GM10847 (cell line): ENCODE measurements at regions not wholly inside any gene's neighbourhood (a gene's known extent, or its start where the extent isn't known, plus 50 kb on each side); places are given as distances from the start of the nearest gene placed in this dataset.

Experiments
- POLR2A ChIP-seq: IDR thresholded peaks from 2 replicates; pipeline ENCODE4 v1.6.1; 2011; ENCODE audit not compliant: insufficient read length; ENCODE audit errors: extremely low read depth

DNA sequence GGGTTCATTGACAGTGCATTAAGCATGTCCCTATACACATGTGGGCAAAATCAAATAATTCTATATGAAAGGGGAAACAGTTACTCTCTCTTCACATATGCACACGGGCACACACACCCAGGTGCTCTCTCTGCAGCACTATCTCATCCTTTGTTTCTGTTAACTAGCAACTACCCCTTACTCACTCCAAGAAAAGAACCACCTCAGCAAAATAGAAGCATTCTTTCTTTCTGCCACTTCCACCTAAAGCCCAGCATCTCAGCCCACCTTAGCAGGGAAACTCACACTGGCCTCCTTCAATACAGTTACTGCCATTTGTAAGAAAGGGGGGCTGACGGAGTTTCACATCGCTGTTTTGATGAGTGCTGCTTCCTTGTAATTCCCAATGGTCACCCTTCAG is 216.3 kb upstream of the ID2 start:
- no peak for TF ChIP-seq POLR2A

DNA sequence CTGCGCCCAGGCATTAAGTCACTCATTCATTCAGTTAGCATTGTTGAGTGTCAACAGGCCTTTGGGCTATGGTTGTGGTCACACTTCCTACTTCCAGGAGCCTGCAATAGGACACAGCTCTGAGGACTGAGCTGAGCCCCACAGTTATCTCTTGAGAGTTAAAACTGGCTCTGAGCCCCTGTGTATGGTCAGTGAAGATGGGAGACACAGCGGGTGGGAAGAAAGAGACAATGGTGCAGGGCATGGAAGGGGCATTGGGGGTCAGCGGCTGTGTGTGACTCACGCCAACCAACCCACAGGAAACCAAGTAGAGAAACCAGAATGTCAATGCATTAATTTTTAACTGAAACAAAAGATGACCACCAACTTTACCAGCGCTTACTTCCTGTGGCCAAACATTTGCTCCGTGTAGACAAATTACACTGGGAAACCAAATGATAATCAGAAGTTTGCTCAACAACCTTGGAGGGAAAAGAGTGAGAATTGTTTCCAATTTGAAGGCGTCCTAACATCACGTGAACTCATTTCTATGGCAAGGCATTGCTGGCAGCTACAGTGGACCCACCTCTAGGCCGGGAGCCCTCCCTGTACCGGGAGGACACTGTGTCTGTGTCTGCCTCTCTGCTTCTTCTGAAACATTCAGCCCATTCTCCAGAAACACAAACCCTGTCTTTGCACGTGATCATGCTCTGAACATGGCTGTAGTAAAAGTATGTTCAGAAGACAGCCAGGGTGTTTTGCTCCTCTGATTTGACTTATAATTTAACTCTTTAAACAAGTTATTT is 212.0 kb upstream of the ID2 start:
- no peak for TF ChIP-seq POLR2A

DNA sequence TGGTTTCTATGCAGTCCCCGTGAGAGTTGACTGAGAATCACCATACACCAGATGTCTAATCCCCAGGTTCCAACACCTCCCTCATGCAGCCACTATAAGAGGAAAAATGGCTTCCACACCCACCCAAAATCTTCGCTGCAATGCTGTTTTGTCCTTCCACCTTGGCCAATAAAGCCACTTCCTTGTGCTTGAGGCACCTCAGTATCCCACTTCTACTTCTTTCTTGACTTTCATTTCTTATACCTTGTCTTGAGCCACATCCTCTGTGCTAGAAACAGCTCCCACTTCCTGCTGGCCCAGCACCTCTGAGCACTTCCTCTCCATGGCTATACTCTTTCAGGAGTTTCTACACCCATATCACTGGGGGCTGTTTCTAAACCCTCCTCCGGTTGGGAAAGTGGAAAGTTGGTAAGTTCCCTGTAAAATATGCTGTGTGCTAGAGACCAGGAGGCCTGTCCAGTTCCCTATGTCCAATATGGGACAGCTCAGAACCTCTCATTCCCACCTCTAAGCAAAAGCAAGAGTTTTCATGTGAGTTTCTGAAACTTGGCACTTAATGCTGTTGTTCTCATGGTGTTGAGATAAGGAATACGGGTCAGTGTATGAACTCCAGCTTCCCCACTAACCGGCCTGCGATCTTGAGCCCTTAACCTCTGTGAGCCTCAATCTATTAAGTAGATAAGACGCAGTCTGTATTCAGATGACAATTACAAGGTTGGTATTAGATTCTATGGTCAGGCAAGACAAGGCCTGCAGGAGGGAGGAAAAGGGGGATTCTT is 209.1 kb upstream of the ID2 start:
- TF ChIP-seq POLR2A = no peak

DNA sequence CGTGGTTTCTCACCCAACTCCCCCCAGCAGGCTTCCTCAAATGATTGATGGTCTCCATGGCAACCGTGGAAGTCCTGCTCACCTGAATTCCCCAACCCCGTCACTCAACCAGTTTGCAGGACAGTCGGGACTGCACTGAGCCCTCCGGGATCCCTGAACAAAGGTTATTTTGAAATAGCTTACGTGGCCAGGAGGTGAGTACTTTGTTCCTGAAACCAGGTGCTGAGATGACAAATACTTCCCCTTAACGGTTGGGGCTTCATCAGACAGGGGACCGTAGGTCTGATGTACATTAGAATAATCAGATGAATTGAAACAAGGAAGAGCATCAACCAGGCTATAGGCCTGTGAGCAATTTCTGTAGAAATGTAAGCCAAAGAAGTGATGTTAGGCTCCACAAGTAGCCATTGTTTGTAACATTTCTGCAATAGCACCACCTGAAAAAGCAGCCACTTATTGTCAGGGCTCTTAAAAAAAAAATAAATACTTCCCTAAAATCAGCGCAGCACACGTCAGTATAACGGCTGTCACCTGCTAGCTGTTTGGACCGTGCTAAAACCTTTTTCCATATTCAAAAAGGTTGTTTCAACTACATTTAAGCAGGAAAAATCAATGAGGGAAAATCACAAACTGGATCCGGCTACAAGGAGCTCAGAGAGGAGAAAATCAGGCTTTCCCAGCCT is 206.4 kb upstream of the ID2 start:
- no peak for TF ChIP-seq POLR2A

DNA sequence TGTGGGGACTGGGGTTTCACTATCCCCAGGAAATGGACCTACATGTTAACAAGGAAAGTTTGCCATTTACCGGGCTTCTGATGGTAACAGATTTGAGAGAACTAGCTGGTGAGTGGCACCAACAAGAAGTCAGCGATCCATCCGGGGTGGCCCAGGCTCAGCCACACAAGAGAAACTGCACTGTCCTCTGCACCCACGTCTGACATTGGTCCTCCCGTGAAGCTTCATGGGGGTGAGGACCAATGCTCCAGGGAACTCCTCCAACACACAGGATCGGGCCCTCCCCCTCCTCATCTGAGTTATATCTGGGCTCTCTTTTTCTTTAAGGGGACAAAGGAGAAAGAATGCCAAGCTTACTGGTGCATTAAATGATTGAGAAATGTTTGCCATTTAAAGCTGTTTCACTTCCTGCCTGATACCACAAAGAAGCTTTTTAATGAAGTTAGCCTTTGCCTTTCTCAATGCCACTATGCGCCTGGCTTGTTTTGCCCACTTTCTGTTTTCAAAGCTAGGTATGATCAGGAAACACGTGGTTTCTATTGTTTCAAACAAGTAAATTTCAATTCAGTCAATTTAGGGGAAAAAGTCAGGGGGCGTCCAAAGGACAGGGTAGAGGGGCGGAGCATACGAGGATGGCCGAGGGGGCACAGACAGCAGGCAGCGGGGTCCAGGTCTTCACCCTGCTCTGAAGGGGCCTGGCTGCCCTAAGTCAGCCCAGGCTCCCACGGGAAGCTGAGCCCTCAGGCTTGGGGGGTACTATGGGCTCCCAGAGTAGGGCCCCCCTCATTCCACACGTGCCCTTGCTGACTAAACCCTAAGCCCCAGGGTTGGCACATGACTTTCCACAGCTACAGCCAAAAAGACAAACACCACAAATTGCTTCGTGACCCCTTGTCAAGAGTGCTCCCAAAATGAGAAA is 204.0 kb upstream of the ID2 start:
- TF ChIP-seq POLR2A = no peak

DNA sequence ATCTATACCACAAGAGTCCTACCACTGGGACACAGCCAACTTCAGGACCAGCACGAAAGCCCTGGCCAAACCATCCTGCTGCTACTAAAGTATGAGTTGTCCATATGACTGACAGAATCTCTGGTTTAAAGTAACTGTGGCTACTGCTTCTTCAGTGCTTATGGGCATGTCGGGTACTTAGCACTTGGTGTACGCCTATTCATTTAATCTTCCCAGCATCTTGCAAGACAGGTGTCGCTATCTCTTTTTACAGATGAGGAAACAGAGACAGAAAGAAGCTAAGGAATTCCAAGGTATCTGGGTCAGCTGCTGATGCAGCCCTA is 203.4 kb upstream of the ID2 start:
- TF ChIP-seq POLR2A = no peak

DNA sequence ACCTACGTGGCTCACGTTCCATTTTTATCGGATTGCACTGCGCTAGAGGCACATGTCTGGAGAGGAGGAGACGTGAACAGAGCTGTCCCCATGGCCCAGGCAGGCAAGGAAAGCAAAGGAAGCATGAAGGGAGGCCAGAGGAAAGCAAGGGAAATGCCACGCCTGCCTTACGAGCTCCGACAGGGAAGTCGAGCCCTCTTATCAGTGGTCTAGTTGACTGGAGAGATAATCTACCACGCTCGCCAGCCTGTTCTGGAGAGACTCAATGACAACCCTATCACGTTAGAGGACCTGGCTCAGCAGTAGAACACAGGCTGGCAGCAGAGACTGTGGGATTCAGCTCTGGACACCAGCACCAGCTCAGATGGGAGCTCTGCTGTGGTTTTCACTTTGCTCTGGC is 202.6 kb upstream of the ID2 start:
- no peak for TF ChIP-seq POLR2A

DNA sequence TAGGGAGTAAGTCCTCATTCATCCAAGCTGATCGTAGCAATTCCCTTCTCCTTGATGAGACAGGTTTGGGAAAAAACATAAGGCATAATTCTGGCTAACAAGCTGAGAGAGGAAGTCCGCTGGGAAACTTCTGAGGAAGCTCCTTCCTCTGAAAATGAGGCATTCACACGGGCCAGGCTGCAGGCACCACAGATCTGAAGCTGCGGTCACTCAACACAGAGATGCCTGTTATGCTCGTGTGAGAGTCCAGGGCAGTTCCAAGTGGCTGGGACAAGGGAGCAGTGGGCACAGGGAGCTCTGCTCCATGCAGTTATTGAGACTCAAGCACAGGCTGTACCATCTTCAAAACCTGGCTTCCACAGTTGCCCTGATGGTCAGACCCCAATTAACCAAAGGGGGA is 200.9 kb upstream of the ID2 start:
- TF ChIP-seq POLR2A = no peak

DNA sequence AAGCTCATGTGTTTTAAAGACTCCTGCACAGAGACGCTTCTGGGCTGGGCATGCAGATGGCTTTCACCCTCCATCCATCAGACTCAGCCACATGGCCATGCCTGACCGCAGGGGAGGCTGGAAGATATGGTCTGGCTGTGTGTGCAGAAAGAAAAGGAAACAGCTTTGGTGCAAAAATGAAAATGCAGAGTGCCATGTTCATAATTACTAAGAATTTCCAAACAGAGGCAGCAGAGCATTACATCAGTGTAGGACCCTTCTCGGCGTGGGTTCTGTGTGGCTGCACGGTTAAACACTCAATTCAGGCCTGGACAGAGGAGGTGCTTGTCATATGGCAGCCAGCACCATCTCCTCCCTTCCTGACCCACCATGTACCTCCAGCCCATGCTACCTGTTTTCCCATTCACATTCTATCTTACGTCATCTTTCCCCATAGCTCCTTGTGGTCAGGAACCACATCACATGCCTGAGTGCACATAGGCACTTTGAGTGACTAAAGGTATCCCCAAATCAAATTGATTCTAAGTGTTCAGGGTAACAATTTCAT is 200.3 kb upstream of the ID2 start:
- TF ChIP-seq POLR2A = no peak

DNA sequence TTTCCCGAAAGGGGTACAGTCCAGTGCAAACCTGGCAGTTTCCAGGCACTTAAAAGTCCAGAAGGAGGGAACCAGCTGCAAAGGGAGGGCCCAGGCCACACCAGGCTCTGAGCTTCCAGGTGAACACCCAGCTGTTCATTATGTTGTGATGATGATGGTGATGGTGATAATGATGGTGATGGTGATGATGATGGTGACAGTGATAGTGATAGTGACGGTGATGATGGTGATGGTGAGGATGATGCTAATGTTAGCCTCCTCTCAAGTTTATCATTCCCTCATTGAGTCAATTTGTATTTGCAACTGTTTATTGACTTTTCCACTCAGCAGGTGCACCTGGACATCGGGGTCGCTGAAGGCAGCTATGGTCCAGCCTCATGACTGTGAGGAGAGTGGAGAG is 199.4 kb upstream of the ID2 start:
- TF ChIP-seq POLR2A = no peak

DNA sequence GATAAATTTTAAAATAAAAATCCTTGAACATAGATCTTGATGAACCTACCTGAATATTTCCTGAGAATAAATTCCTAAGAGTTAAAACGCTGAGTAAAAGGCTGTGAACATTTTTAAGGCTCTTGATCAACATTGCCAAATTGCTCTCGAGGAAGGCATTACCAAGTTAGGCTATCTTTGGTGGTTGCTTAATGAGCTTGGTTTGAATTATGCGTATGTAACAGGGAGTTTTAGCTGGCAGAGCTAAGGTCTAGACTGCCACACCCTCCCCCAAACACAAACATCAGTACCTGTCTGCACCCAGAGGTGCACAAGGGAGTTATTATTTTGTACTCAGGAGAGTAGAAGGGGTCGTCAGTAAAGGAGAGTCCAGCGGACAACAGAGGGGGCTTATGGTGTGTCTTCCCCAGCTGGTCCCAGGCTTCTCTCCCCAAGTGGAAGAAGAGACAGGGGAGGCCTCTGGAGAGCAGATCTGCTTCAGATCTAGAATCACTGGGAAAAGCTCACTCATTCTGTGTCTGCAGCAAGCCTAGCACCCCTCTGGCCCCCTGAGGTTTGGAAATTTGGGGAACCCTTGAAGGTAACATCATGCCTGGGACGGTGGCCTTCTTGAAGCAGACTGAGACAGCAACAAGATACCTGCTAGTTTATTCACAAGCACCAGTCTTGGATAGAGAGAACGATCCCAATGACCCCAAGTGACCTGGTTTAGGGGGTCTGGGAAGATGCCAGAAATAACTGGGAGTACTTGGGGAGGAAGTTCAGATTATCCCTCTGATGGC is 197.2 kb upstream of the ID2 start:
- TF ChIP-seq POLR2A = no peak

DNA sequence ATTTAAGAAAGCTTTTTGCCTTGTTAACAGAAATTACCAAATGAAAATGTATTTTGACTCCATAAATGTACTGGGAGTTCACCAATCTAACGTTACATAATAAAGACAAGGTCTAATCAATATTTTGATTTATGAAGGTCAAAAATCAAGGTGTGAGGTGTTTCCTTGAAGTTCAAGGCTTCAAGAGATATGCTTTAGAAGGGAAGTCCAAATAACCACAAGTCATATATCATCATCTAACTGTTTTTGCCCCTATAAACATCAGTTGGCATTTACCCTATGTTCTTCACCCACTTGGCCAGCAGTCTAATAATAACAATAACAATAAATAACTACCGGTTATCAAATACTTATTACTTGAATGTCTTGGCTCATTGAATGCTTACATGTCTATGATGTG is 196.1 kb upstream of the ID2 start:
- TF ChIP-seq POLR2A = no peak

DNA sequence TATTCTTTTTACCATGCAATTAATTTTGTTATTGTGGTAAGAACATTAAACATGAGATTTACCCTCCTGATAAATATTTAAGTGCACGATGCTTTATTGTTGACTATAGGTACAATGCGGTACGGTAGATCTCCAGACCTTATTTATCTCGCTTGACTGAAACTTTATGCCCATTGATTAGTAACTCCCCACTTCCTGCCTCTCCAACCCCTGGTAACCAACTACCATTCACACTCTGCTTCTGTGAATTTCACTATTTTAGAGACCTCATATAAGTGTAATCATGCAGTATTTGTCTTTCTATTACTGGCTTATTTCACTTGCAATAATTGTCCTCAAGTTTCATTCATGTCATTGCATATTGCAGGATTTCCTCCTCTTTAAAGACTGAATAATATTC is 195.7 kb upstream of the ID2 start:
- no peak for TF ChIP-seq POLR2A

DNA sequence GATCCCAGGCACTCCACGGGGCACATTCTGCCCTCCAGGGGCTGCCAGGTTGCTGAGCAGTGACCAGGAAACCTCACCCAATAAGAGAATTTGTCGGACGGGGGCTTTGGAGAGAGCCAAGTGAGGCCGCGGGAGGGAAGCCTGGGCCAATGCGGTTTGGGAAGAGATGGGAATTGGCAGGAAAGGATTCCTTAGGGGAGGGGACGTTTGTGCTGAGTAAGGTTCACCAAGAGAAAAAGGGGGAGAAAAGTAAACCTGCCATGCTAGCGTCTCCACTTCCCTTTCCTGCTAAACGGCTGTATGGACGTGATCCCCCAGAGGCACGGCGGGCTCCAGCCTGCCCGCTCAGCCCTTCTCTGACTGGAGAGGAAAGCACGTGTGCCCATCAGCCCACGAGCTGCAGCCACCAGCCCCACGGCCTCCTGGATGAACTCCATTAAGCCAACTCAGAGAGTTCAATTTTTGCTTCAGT is 194.4 kb upstream of the ID2 start:
- TF ChIP-seq POLR2A = no peak
